ENCODE measurements at regions not wholly inside any gene's neighbourhood (a gene's known extent, or its start where the extent isn't known, plus 50 kb on each side); places are given as distances from the start of the nearest gene placed in this dataset.

GRCh38 chr5:129363991-129364390, 96.1 kb upstream of the ADAMTS19 start:
- Histone ChIP-seq H3K4me2 (ENCODE audit: low read depth, low read length) (no peak overlapping the region), H3K4me1 (ENCODE audit: insufficient read depth, low read length) (no peaks in the 10 kb centered on the region), H4K20me1 (ENCODE audit: insufficient read depth, low read length) (no peaks in the 10 kb centered on the region), H3K27ac (ENCODE audit: extremely low read length, insufficient read depth, low read length) (no peak overlapping the region), H3K9ac (ENCODE audit: insufficient read depth, low read depth, low read length) (no peak overlapping the region), H3K9me3 (ENCODE audit: low read length) (peaks cover 11% of the 10 kb centered on the region), H3K27me3 (ENCODE audit: control insufficient read depth in 1 of 2, insufficient read depth in 2 of 2, low read length in 2 of 2) (no peaks in the 10 kb centered on the region), H3K79me2 (ENCODE audit: insufficient read depth, low read length) (no peaks in the 10 kb centered on the region), H2AFZ (ENCODE audit: low read length) (no peak overlapping the region), H3K4me3 (replicated peaks in 1 of 3; ENCODE audit: insufficient read depth in 1 of 3, low read depth in 2 of 3, low read length in 3 of 3) (no peak overlapping the region), H3K36me3 (replicated peaks in 1 of 2; ENCODE audit: control insufficient read depth in 1 of 2, insufficient read depth in 2 of 2, low read length in 2 of 2) (no peaks in the 10 kb centered on the region)
- DNase-seq (ENCODE audit: low spot score) (no peak), FAIRE-seq (no peak), ATAC-seq (no peak)
- POLR2A ChIA-PET, result no interaction called here
- in situ Hi-C loops (cut with HindIII; ENCODE audit: extremely low pct_ligation_motif_present, low pct_unique_long_range_greater_than_20kb) (no loop called here), intact Hi-C loops (cut with micrococcal nuclease; ENCODE audit: unreplicated experiment) (no loop called here)
- CTCF ChIA-PET (ENCODE audit: low intra/inter-chr PET ratio, low total read pairs), result no interaction called here
- BruUV-seq (replicated peaks), result no TSS peak
- TF ChIP-seq TFDP2 (CRISPR knock-in tag; IDR thresholded peaks at IDR 0.05) (no peak), ZNF207 (IDR thresholded peaks at IDR 0.05; ENCODE audit: borderline replicate concordance) (no peak), BRD4 (CRISPR knock-in tag; IDR thresholded peaks at IDR 0.05) (no peak), ZFP36L1 (CRISPR knock-in tag; IDR thresholded peaks at IDR 0.05) (no peak), ZNF235 (CRISPR knock-in tag; IDR thresholded peaks at IDR 0.05; ENCODE audit: borderline replicate concordance) (no peak), GFI1 (CRISPR knock-in tag; IDR thresholded peaks at IDR 0.05; ENCODE audit: borderline replicate concordance) (no peak), ZNF18 (CRISPR knock-in tag; IDR thresholded peaks at IDR 0.05; ENCODE audit: insufficient replicate concordance) (no peak), ZNF275 (CRISPR knock-in tag; IDR thresholded peaks at IDR 0.05; ENCODE audit: borderline replicate concordance) (no peak), ZNF570 (CRISPR knock-in tag; IDR thresholded peaks at IDR 0.05; ENCODE audit: borderline replicate concordance) (no peak), AGO2 (optimal IDR thresholded peaks at IDR 0.05; ENCODE audit: low read depth, low read length) (no peak), IRF2 (CRISPR knock-in tag; IDR thresholded peaks at IDR 0.05) (no peak), ZNF674 (CRISPR knock-in tag; IDR thresholded peaks at IDR 0.05; ENCODE audit: low read depth) (no peak), ZNF512 (CRISPR knock-in tag; IDR thresholded peaks at IDR 0.05) (no peak), HNF4G (IDR thresholded peaks at IDR 0.05; ENCODE audit: borderline replicate concordance, low read depth, low read length) (no peak), HNF4G (CRISPR knock-in tag; IDR thresholded peaks at IDR 0.05; ENCODE audit: borderline replicate concordance, low read depth) (no peak), MAFK (conservative IDR thresholded peaks at IDR 0.05 in 1 of 2, IDR thresholded peaks at IDR 0.05 in 1 of 2; ENCODE audit: low read length in 2 of 2) (no peak), ZC3H13 (CRISPR knock-in tag; IDR thresholded peaks at IDR 0.05) (no peak), AKAP8 (CRISPR knock-in tag; IDR thresholded peaks at IDR 0.05) (no peak)
- TF ChIP-seq, protein P1, sequence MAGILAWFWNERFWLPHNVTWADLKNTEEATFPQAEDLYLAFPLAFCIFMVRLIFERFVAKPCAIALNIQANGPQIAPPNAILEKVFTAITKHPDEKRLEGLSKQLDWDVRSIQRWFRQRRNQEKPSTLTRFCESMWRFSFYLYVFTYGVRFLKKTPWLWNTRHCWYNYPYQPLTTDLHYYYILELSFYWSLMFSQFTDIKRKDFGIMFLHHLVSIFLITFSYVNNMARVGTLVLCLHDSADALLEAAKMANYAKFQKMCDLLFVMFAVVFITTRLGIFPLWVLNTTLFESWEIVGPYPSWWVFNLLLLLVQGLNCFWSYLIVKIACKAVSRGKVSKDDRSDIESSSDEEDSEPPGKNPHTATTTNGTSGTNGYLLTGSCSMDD (CRISPR knock-in tag; IDR thresholded peaks at IDR 0.05), result no peak
- TF ChIP-seq, protein P2, sequence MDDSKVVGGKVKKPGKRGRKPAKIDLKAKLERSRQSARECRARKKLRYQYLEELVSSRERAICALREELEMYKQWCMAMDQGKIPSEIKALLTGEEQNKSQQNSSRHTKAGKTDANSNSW (CRISPR knock-in tag; IDR thresholded peaks at IDR 0.05; ENCODE audit: borderline replicate concordance), result no peak

Measured in HepG2 (cell line).